ENCODE measurements at regions not wholly inside any gene's neighbourhood (a gene's known extent, or its start where the extent isn't known, plus 50 kb on each side); places are given as distances from the start of the nearest gene placed in this dataset.
"Not testable (repeated sequence)": the region's sequence is repeated elsewhere in the genome, so short reads cannot be mapped to it uniquely, and the experiment has no call there.

GRCh38 chr2:192566863-192567262 lies 372.1 kb upstream of the TMEFF2 start:
- DNase-seq (ENCODE audit: low read depth in 2 of 3, low spot score in 2 of 3) = no peak

GRCh38 chr2:192560326-192560725 lies 365.6 kb upstream of the TMEFF2 start:
- DNase-seq (ENCODE audit: low read depth in 2 of 3, low spot score in 2 of 3) = no peak

GRCh38 chr2:192559587-192559986 lies 364.9 kb upstream of the TMEFF2 start:
- no peak for DNase-seq (ENCODE audit: low read depth in 2 of 3, low spot score in 2 of 3)

- no peak for DNase-seq (ENCODE audit: low read depth in 2 of 3, low spot score in 2 of 3)
Measured at GRCh38 chr2:192558637-192559036, 363.9 kb upstream of the TMEFF2 start.

GRCh38 chr2:192555740-192556139 lies 361.0 kb upstream of the TMEFF2 start:
- DNase-seq (ENCODE audit: low read depth in 2 of 3, low spot score in 2 of 3) = no peak

GRCh38 chr2:192551760-192552159 lies 357.0 kb upstream of the TMEFF2 start:
- no peak for DNase-seq (ENCODE audit: low read depth in 2 of 3, low spot score in 2 of 3)

- no peak for DNase-seq (ENCODE audit: low read depth in 2 of 3, low spot score in 2 of 3)
Measured at GRCh38 chr2:192546565-192546964, 351.8 kb upstream of the TMEFF2 start.

GRCh38 chr2:192544371-192544955 lies 349.7 kb upstream of the TMEFF2 start:
- no peak for DNase-seq (ENCODE audit: low read depth in 2 of 3, low spot score in 2 of 3)

GRCh38 chr2:192542148-192543066 lies 347.7 kb upstream of the TMEFF2 start:
- DNase-seq (ENCODE audit: low read depth in 2 of 3, low spot score in 2 of 3) = not testable (repeated sequence)

- no peak for DNase-seq (ENCODE audit: low read depth in 2 of 3, low spot score in 2 of 3)
Measured at GRCh38 chr2:192539306-192539705, 344.6 kb upstream of the TMEFF2 start.

- DNase-seq (ENCODE audit: low read depth in 2 of 3, low spot score in 2 of 3) = no peak
Measured at GRCh38 chr2:192536922-192537624, 342.3 kb upstream of the TMEFF2 start.

GRCh38 chr2:192535956-192536921 lies 341.5 kb upstream of the TMEFF2 start:
- DNase-seq (ENCODE audit: low read depth in 2 of 3, low spot score in 2 of 3) = no peak

GRCh38 chr2:192534072-192534471 lies 339.3 kb upstream of the TMEFF2 start:
- DNase-seq (ENCODE audit: low read depth in 2 of 3, low spot score in 2 of 3) = no peak

- DNase-seq (ENCODE audit: low read depth in 2 of 3, low spot score in 2 of 3) = not testable (repeated sequence)
Measured at GRCh38 chr2:192524642-192525251, 330.0 kb upstream of the TMEFF2 start.

GRCh38 chr2:192524214-192524613 lies 329.5 kb upstream of the TMEFF2 start:
- not testable (repeated sequence) for DNase-seq (ENCODE audit: low read depth in 2 of 3, low spot score in 2 of 3)

GRCh38 chr2:192515937-192516336 lies 321.2 kb upstream of the TMEFF2 start:
- no peak for DNase-seq (ENCODE audit: low read depth in 2 of 3, low spot score in 2 of 3)

- no peak for DNase-seq (ENCODE audit: low read depth in 2 of 3, low spot score in 2 of 3)
Measured at GRCh38 chr2:192513575-192513974, 318.8 kb upstream of the TMEFF2 start.

- not testable (repeated sequence) for DNase-seq (ENCODE audit: low read depth in 2 of 3, low spot score in 2 of 3)
Measured at GRCh38 chr2:192507836-192508450, 313.2 kb upstream of the TMEFF2 start.

GRCh38 chr2:192500550-192501200 lies 305.9 kb upstream of the TMEFF2 start:
- no peak for DNase-seq (ENCODE audit: low read depth in 2 of 3, low spot score in 2 of 3)
